HG03064 (cell line): ENCODE measurements at regions not wholly inside any gene's neighbourhood (a gene's known extent, or its start where the extent isn't known, plus 50 kb on each side); places are given as distances from the start of the nearest gene placed in this dataset.

ENCODE experiments used
- ATAC-seq: cut with Tn5 transposase; IDR thresholded peaks from one replicate; pipeline ENCODE4 v1.9.1; 2021; ENCODE audit warnings: low read depth; ENCODE audit not compliant: unreplicated experiment

- ATAC-seq = no peak
Observed at GRCh38 chr16:51756447-51757123, 605.5 kb upstream of the SALL1 start.

- no peak for ATAC-seq
Observed at GRCh38 chr16:51755577-51756355, 604.7 kb upstream of the SALL1 start.

- no peak for ATAC-seq
Observed at GRCh38 chr16:51755039-51755501, 604.0 kb upstream of the SALL1 start.

GRCh38 chr16:51753467-51754127, 602.5 kb upstream of the SALL1 start:
- ATAC-seq = no peak

GRCh38 chr16:51752438-51752995, 601.4 kb upstream of the SALL1 start:
- no peak for ATAC-seq

GRCh38 chr16:51747329-51747728, 596.3 kb upstream of the SALL1 start:
- no peak for ATAC-seq

GRCh38 chr16:51734220-51734619, 583.1 kb upstream of the SALL1 start:
- ATAC-seq = no peak

- ATAC-seq = no peak
Observed at GRCh38 chr16:51733181-51733580, 582.1 kb upstream of the SALL1 start.

GRCh38 chr16:51731160-51731559, 580.1 kb upstream of the SALL1 start:
- no peak for ATAC-seq

- ATAC-seq = no peak
Observed at GRCh38 chr16:51723036-51723724, 572.1 kb upstream of the SALL1 start.

GRCh38 chr16:51722467-51722866, 571.4 kb upstream of the SALL1 start:
- ATAC-seq = no peak

- ATAC-seq = no peak
Observed at GRCh38 chr16:51719376-51719775, 568.3 kb upstream of the SALL1 start.

GRCh38 chr16:51716195-51716594, 565.1 kb upstream of the SALL1 start:
- no peak for ATAC-seq

- ATAC-seq = no peak
Observed at GRCh38 chr16:51713502-51713901, 562.4 kb upstream of the SALL1 start.

GRCh38 chr16:51710905-51711563, 560.0 kb upstream of the SALL1 start:
- ATAC-seq = no peak

GRCh38 chr16:51710186-51710585, 559.1 kb upstream of the SALL1 start:
- ATAC-seq = no peak

GRCh38 chr16:51708861-51709260, 557.8 kb upstream of the SALL1 start:
- ATAC-seq = no peak

GRCh38 chr16:51707666-51708065, 556.6 kb upstream of the SALL1 start:
- no peak for ATAC-seq

GRCh38 chr16:51705142-51705541, 554.1 kb upstream of the SALL1 start:
- no peak for ATAC-seq

GRCh38 chr16:51701025-51701424, 550.0 kb upstream of the SALL1 start:
- no peak for ATAC-seq
